RWPE2 (cell line): ENCODE measurements at regions not wholly inside any gene's neighbourhood (a gene's known extent, or its start where the extent isn't known, plus 50 kb on each side); places are given as distances from the start of the nearest gene placed in this dataset.

Source experiments
- ATAC-seq: fragments of 200-7000 bp; cut with Tn5 transposase; 3 replicates; pipeline ENCODE4 v1.9.1; 2021; ENCODE audit warnings: low read depth
- DNase-seq: peaks from one replicate; pipeline ENCODE4 v3.0.0-alpha.2; 2020; ENCODE audit warnings: low spot score
- H3K27ac ChIP-seq: fragments of 450-650 bp; 2 replicates; pipeline ENCODE4 v1.5.1; 2017; ENCODE audit warnings: mild to moderate bottlenecking; ENCODE audit not compliant: poor library complexity, severe bottlenecking
- H3K27me3 ChIP-seq: fragments of 250-450 bp; sonication (Bioruptor Pico); 2 replicates; pipeline ENCODE4 v1.5.1; 2021; ENCODE audit warnings: mild to moderate bottlenecking, moderate library complexity; ENCODE audit not compliant: insufficient read depth, poor library complexity, severe bottlenecking
- H3K36me3 ChIP-seq: fragments of 250-450 bp; sonication (Bioruptor Pico); 2 replicates; pipeline ENCODE4 v1.5.1; 2020; ENCODE audit warnings: low read depth, mild to moderate bottlenecking, moderate library complexity
- H3K4me1 ChIP-seq: fragments of 250-450 bp; sonication (Bioruptor Pico); 2 replicates; pipeline ENCODE4 v1.5.1; 2021; ENCODE audit warnings: mild to moderate bottlenecking, moderate library complexity; ENCODE audit not compliant: insufficient read depth, poor library complexity, severe bottlenecking
- H3K4me3 ChIP-seq: fragments of 250-450 bp; sonication (Bioruptor Pico); 2 replicates; pipeline ENCODE4 v1.5.1; 2021; ENCODE audit warnings: mild to moderate bottlenecking, moderate library complexity; ENCODE audit not compliant: severe bottlenecking
- H3K9me3 ChIP-seq: fragments of 250-450 bp; sonication (Bioruptor Pico); 2 replicates; pipeline ENCODE4 v1.5.1; 2021; ENCODE audit warnings: mild to moderate bottlenecking, moderate library complexity; ENCODE audit not compliant: severe bottlenecking
- TF ChIP-seq, protein P1 (sequence below): fragments of 450-650 bp; IDR thresholded peaks from one replicate; pipeline ENCODE4 v1.5.1; 2017; ENCODE audit warnings: mild to moderate bottlenecking, moderate library complexity; ENCODE audit not compliant: poor library complexity, severe bottlenecking

DNA sequence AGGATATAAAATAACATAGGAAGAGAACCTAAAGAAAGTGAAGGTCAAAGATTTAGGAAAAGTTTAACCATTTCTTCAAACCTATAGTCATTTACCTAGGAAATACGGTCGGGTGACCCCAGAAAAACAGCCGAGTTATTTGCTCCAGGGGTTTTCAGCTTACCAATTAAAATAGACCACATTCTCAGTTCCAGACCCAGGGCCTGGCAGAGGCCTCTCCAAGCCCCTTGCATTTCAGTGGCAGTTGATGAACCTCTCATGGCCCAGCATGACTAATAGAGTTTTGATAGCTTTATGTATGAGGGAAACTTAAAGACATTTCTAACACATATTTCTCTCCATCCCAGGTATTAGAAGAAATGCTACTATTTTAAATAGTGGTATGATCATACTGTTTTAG lies 113.5 kb downstream of the OGFRL1 start:
- peaks cover 4% of the 10 kb centered on the region; the same call in 1 of the 2 replicates for H3K36me3 ChIP-seq
- DNase-seq: no peak
- peaks cover 39% of the 10 kb centered on the region for H3K4me1 ChIP-seq
- H3K27me3 ChIP-seq: no peaks in the 10 kb centered on the region
- TF ChIP-seq, protein P1, sequence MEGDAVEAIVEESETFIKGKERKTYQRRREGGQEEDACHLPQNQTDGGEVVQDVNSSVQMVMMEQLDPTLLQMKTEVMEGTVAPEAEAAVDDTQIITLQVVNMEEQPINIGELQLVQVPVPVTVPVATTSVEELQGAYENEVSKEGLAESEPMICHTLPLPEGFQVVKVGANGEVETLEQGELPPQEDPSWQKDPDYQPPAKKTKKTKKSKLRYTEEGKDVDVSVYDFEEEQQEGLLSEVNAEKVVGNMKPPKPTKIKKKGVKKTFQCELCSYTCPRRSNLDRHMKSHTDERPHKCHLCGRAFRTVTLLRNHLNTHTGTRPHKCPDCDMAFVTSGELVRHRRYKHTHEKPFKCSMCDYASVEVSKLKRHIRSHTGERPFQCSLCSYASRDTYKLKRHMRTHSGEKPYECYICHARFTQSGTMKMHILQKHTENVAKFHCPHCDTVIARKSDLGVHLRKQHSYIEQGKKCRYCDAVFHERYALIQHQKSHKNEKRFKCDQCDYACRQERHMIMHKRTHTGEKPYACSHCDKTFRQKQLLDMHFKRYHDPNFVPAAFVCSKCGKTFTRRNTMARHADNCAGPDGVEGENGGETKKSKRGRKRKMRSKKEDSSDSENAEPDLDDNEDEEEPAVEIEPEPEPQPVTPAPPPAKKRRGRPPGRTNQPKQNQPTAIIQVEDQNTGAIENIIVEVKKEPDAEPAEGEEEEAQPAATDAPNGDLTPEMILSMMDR: no peak
- no peak for ATAC-seq
- no peak overlapping the region for H3K27ac ChIP-seq
- no peak overlapping the region for H3K4me3 ChIP-seq
- no peaks in the 10 kb centered on the region for H3K9me3 ChIP-seq

DNA sequence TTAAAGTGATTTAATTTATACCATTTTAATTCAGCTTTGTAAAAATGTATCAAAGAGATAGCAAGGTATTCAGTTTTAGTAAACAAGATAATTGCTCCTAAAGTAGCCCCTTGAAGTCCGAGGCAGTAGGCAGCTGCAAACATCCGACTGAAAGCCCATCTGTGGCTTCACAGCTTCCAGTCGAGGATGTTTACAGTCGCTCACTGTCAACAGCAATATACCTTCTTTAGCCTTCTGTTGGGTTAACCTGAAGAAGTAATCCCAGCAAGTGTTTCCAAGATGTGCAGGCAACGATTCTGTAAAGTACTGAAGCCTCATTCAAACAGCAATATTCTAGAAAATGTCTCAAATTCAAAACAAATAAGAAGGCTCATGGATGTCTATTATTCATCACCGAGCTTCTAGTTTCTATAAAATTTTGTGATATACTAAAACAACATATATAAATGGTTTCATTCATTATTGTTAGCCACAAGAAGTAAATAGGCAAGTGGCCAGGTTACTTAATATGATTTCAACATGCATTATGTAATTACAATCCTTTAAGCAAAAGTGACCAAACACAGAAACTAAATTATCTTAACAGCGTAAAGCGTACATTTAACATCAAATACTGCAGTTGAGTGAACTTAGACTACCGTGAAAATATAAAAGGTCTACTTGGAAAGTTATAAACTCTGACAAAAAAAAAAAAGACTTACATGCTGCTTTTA lies 115.0 kb downstream of the OGFRL1 start:
- no peaks in the 10 kb centered on the region for H3K27me3 ChIP-seq
- TF ChIP-seq, protein P1: no peak
- no peaks in the 10 kb centered on the region for H3K36me3 ChIP-seq
- peaks cover 41% of the 10 kb centered on the region for H3K4me1 ChIP-seq
- peak overlapping the region; percentile 90 for H3K27ac ChIP-seq
- no peaks in the 10 kb centered on the region for H3K9me3 ChIP-seq
- no peak for ATAC-seq
- no peak for DNase-seq
- H3K4me3 ChIP-seq: no peak overlapping the region

DNA sequence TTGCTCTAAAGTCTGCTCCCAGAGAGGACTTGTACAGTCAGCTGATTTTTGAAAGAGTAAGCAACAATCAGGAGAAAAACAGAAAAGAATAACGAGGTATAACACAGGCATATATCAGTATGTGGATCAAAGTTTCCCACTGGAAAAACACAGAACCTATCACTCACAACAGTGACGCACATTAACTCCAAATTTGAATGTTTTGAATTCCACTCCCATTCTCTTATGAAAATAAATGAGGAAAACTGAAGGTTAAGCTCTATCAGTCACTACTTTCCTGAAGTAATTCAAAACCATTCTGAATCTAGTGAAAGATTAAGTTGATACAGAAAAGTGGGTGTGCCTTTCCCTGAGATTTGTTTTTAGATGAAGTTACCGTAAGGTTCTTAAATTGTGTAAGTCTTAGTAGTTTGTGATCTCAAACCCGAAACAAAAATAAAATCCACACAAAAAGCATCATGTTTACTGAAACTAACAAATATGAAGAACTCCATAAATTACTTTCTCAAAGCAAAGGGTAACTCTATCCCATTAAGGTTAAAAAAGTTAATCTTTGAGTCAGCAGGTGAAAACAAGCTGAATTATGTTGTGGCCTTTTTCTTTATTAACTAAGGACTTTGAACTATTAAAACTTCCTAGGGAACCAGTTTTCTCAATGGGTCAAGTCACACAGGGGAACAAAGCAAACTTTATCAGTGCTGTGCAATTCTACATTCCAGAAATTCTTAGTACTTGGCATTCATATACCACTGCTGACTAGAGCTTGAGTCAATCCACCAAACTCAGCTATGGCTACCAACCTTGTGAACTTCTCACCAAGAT lies 115.7 kb downstream of the OGFRL1 start:
- Histone ChIP-seq H3K4me3 (no peak overlapping the region), H3K9me3 (no peaks in the 10 kb centered on the region), H3K4me1 (peaks cover 48% of the 10 kb centered on the region), H3K27me3 (no peaks in the 10 kb centered on the region), H3K36me3 (peaks cover 3% of the 10 kb centered on the region), H3K27ac (peak overlapping the region; percentile 90)
- TF ChIP-seq, protein P1: no peak
- ATAC-seq (peak; percentile 96), DNase-seq (no peak)

DNA sequence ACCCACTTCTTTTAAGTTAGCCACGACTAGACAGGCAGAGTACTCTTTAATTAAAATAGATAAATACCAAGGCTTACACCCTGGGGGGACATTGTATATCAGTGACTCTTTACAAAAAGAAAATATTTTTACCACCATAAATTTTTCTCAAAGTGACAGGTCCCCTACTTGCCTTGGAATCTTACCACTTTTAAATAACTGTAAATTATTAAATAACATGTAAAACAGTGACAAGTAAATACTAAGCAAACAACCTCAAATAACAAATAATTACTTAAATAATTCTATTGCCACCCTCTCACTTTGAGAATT lies 116.3 kb downstream of the OGFRL1 start:
- Histone ChIP-seq H3K27ac (peak overlapping the region; percentile 90), H3K9me3 (no peaks in the 10 kb centered on the region), H3K4me1 (peaks cover 54% of the 10 kb centered on the region), H3K36me3 (peaks cover 8% of the 10 kb centered on the region), H3K27me3 (no peaks in the 10 kb centered on the region), H3K4me3 (no peak overlapping the region)
- DNase-seq: no peak
- ATAC-seq: no peak
- TF ChIP-seq, protein P1: no peak

DNA sequence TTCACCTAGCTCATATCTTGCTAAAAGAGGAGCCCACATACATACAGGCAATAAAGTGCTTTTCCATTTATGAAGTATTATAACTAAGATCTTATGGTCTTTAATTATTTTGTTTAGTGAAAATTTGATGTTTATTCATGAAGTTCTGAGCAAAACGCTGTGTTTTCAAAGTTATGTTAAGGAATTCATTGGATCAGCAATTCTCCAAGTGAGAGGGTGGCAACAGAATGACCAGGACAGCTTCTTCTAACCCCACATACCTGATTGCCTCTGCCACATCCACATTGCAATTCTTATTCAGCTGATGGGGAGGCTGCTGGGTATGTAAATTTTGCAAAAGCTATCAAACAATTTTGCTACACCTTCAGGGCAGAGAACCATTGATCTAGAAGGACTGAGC lies 116.8 kb downstream of the OGFRL1 start:
- H3K4me3 ChIP-seq: no peak overlapping the region
- DNase-seq: no peak
- peak overlapping the region; percentile 90 for H3K27ac ChIP-seq
- TF ChIP-seq, protein P1: no peak
- peaks cover 13% of the 10 kb centered on the region for H3K36me3 ChIP-seq
- no peak for ATAC-seq
- no peaks in the 10 kb centered on the region for H3K27me3 ChIP-seq
- H3K9me3 ChIP-seq: no peaks in the 10 kb centered on the region
- H3K4me1 ChIP-seq: peaks cover 58% of the 10 kb centered on the region
